ENCODE measurements at regions not wholly inside any gene's neighbourhood (a gene's known extent, or its start where the extent isn't known, plus 50 kb on each side); places are given as distances from the start of the nearest gene placed in this dataset.

DNA sequence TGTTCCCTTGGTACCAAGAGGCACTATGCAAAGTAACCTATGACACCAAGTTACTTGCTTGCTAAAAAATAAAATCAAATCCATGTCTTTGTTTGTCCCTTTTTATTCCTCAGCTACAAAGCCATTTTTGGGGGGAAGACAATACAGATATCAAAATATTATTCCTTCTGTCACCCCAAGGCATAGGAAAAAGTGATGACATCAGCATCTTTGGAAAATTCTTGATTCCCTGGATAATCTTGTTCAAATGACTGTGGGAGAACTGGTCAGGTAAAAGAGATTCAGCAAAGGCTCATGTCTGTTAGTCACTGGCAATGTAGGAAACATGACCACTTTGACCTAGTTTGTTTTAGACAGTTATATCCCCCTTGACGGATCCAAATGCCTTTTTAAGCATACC, 373.1 kb downstream of the MAT2B start:
- DNase-seq (ENCODE audit: low read depth), result no peak
- no peak overlapping the region for H3K4me3 ChIP-seq (ENCODE audit: low read length)
- TF ChIP-seq, protein P1, sequence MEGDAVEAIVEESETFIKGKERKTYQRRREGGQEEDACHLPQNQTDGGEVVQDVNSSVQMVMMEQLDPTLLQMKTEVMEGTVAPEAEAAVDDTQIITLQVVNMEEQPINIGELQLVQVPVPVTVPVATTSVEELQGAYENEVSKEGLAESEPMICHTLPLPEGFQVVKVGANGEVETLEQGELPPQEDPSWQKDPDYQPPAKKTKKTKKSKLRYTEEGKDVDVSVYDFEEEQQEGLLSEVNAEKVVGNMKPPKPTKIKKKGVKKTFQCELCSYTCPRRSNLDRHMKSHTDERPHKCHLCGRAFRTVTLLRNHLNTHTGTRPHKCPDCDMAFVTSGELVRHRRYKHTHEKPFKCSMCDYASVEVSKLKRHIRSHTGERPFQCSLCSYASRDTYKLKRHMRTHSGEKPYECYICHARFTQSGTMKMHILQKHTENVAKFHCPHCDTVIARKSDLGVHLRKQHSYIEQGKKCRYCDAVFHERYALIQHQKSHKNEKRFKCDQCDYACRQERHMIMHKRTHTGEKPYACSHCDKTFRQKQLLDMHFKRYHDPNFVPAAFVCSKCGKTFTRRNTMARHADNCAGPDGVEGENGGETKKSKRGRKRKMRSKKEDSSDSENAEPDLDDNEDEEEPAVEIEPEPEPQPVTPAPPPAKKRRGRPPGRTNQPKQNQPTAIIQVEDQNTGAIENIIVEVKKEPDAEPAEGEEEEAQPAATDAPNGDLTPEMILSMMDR (IDR thresholded peaks at IDR 0.05; ENCODE audit: insufficient read depth, low read depth, low read length, missing control alignments), result no peak

DNA sequence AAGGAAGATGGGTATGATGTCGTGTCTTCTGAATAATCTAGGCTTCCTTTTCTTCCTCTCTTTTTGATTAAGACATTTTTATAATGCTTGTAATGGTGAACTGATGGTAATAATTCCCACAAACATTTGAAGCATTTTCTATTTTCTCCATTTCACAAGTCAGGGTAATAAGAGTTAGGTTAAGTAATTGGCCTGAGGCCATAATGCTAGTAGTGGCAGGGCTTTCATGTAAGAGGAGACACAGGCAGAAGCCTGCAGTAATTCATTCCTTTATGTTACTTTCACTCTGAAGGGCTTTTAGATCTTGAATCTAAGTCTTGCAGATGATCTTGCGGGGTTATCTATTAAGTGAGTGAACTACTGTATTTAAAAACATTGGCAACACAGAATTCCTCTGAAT, 374.9 kb downstream of the MAT2B start:
- TF ChIP-seq, protein P1 (IDR thresholded peaks at IDR 0.05; ENCODE audit: insufficient read depth, low read depth, low read length, missing control alignments), result no peak
- no peak overlapping the region for H3K4me3 ChIP-seq (ENCODE audit: low read length)
- peak; percentile 49 for DNase-seq (ENCODE audit: low read depth)

DNA sequence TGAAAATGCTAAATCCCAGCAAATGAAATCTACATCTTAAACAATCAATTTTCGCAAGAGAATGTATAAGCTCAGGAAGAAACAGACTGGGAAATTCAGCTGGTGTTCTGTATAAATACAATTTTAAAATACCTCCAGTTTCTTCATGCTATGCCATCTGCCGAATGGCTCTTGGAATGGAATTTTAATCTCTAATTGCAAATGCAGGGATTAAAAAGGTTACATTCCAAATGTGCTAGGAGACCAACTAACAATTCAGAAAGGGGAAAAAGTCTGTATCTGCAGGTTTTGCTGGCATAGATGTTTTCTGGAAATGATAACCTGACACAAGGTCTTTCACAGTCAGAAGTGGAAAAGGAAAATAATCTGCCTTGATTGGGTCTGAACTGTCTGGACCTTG, 379.7 kb downstream of the MAT2B start:
- DNase-seq (ENCODE audit: low read depth), result no peak
- H3K4me3 ChIP-seq (ENCODE audit: low read length), result no peak overlapping the region

DNA sequence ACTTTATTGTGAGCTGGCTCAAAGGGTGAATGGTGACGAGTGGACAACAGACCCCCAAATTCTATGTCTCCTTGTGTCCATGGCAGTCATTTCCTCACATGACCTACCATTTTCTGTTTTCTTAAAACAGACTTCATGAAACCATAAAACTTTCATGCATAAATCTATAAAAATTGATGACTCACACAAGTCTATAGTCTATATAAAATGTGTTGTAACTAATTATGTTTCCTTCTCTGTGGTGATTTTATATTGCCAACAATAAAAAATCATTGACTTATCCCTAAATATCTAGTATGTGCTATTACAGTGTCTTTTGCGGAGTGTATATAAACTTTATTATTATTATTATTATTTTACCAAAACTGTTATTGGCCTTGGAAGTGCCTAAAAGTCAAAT, 382.4 kb downstream of the MAT2B start:
- TF ChIP-seq, protein P1 (IDR thresholded peaks at IDR 0.05; ENCODE audit: insufficient read depth, low read depth, low read length, missing control alignments), result no peak
- DNase-seq (ENCODE audit: low read depth), result no peak
- no peak overlapping the region for H3K4me3 ChIP-seq (ENCODE audit: low read length)

More for the DNA sequence above, 379.7 kb downstream of the MAT2B start:
- TF ChIP-seq, protein P1 (IDR thresholded peaks at IDR 0.05; ENCODE audit: insufficient read depth, low read depth, low read length, missing control alignments), result no peak

DNA sequence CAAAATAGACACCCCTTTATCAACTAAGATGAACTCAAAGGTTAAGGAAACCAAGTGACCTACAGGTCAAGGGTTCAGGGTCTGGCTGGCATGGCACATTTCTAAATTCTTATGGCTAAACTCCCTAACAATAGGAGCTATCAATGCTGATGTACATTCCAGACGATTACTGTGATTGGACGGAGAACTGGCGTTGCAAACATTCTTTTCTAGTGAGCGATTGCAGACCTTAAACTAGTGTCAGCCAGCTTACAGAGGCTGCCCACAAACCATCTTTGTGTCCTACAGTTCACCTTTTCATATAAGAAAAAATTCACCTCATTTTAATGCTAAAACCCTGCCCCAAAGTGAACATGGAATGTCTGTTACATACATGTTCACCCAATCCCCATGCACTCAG, 382.9 kb downstream of the MAT2B start:
- H3K4me3 ChIP-seq (ENCODE audit: low read length), result no peak overlapping the region
- TF ChIP-seq, protein P1 (IDR thresholded peaks at IDR 0.05; ENCODE audit: insufficient read depth, low read depth, low read length, missing control alignments), result no peak
- DNase-seq (ENCODE audit: low read depth), result no peak

DNA sequence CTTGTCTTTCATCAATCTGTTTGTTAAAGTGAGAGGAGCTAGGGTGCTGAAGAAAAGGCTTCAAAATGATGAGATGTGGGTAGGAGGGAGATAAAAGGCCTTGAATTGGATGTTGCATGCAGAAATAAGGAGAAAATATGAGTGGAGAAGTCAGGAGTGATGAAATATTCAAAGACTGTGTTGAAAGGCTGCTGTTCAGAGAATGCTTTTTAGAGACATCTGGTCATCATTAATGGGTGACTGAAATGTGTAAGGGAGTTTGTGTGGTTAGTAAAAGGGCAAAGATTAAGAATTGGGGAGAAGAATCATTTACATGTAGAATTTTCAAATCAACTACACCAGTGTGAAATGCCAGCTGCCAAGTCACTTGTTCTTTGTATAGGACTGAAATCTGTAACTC, 383.9 kb downstream of the MAT2B start:
- no peak for DNase-seq (ENCODE audit: low read depth)
- TF ChIP-seq, protein P1 (IDR thresholded peaks at IDR 0.05; ENCODE audit: insufficient read depth, low read depth, low read length, missing control alignments), result no peak
- H3K4me3 ChIP-seq (ENCODE audit: low read length), result no peak overlapping the region

DNA sequence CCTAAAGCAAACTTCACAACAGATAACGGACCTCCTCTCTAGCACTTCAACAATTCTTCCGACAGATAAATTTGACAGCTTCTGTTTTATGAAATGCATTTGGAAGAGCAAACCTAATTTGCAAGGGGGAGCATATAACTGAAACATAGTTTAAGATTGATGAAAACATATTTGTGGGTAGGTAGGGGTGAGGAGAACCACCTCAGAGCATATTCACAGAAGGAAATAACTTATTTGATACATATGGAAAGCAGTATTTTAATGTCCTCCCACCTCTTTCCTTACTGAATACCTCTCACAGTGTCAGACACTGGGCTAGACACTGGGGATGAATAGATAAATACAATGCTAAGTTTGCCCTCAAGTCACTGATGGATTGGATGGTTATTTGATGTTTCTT, 384.8 kb downstream of the MAT2B start:
- H3K4me3 ChIP-seq (ENCODE audit: low read length), result no peak overlapping the region
- TF ChIP-seq, protein P1 (IDR thresholded peaks at IDR 0.05; ENCODE audit: insufficient read depth, low read depth, low read length, missing control alignments), result no peak
- DNase-seq (ENCODE audit: low read depth), result no peak
